ENCODE measurements at regions not wholly inside any gene's neighbourhood (a gene's known extent, or its start where the extent isn't known, plus 50 kb on each side); places are given as distances from the start of the nearest gene placed in this dataset.

- no peak for DNase-seq
These were observed 118.2 kb upstream of the SLC44A3 start for GRCh38 chr1:94701796-94702441.

- no peak for DNase-seq
These were observed 121.2 kb upstream of the SLC44A3 start for GRCh38 chr1:94698759-94699502.

- DNase-seq: no peak
These were observed 121.8 kb upstream of the SLC44A3 start for GRCh38 chr1:94698356-94698755.

- DNase-seq: peak; percentile 98
These were observed 122.3 kb upstream of the SLC44A3 start for GRCh38 chr1:94697839-94698238.

GRCh38 chr1:94694226-94694915 is 125.8 kb upstream of the SLC44A3 start:
- no peak for DNase-seq

GRCh38 chr1:94693435-94693834 is 126.7 kb upstream of the SLC44A3 start:
- DNase-seq: no peak

- DNase-seq: no peak
These were observed 127.1 kb upstream of the SLC44A3 start for GRCh38 chr1:94693029-94693428.

GRCh38 chr1:94688646-94689045 is 131.5 kb upstream of the SLC44A3 start:
- no peak for DNase-seq

GRCh38 chr1:94686882-94687281 is 133.3 kb upstream of the SLC44A3 start:
- no peak for DNase-seq

GRCh38 chr1:94684690-94685250 is 135.4 kb upstream of the SLC44A3 start:
- DNase-seq: no peak

- DNase-seq: no peak
These were observed 136.3 kb upstream of the SLC44A3 start for GRCh38 chr1:94683886-94684285.

GRCh38 chr1:94680039-94680377 is 138.4 kb upstream of the F3 start:
- DNase-seq: no peak

GRCh38 chr1:94679332-94680038 is 137.9 kb upstream of the F3 start:
- DNase-seq: no peak

- no peak for DNase-seq
These were observed 136.8 kb upstream of the F3 start for GRCh38 chr1:94678202-94678848.

GRCh38 chr1:94677714-94678113 is 136.2 kb upstream of the F3 start:
- no peak for DNase-seq

GRCh38 chr1:94677087-94677486 is 135.5 kb upstream of the F3 start:
- no peak for DNase-seq

GRCh38 chr1:94676686-94677085 is 135.1 kb upstream of the F3 start:
- DNase-seq: no peak

GRCh38 chr1:94675373-94675772 is 133.8 kb upstream of the F3 start:
- DNase-seq: no peak

GRCh38 chr1:94674876-94675275 is 133.3 kb upstream of the F3 start:
- no peak for DNase-seq

GRCh38 chr1:94672934-94673333 is 131.4 kb upstream of the F3 start:
- no peak for DNase-seq

GRCh38 chr1:94672001-94672400 is 130.4 kb upstream of the F3 start:
- DNase-seq: no peak

GRCh38 chr1:94670273-94670672 is 128.7 kb upstream of the F3 start:
- DNase-seq: no peak

GRCh38 chr1:94669198-94669597 is 127.6 kb upstream of the F3 start:
- DNase-seq: no peak
